ENCODE measurements at regions not wholly inside any gene's neighbourhood (a gene's known extent, or its start where the extent isn't known, plus 50 kb on each side); places are given as distances from the start of the nearest gene placed in this dataset.

GRCh38 chr13:97712770-97713169 lies 240.7 kb upstream of the IPO5 start:
- no peak for ATAC-seq
- TF ChIP-seq POLR2AphosphoS5 (IDR thresholded peaks at IDR 0.05) (no peak), POLR2A (IDR thresholded peaks at IDR 0.05) (no peak), EP300 (IDR thresholded peaks at IDR 0.05) (no peak)
- TF ChIP-seq, protein P1, sequence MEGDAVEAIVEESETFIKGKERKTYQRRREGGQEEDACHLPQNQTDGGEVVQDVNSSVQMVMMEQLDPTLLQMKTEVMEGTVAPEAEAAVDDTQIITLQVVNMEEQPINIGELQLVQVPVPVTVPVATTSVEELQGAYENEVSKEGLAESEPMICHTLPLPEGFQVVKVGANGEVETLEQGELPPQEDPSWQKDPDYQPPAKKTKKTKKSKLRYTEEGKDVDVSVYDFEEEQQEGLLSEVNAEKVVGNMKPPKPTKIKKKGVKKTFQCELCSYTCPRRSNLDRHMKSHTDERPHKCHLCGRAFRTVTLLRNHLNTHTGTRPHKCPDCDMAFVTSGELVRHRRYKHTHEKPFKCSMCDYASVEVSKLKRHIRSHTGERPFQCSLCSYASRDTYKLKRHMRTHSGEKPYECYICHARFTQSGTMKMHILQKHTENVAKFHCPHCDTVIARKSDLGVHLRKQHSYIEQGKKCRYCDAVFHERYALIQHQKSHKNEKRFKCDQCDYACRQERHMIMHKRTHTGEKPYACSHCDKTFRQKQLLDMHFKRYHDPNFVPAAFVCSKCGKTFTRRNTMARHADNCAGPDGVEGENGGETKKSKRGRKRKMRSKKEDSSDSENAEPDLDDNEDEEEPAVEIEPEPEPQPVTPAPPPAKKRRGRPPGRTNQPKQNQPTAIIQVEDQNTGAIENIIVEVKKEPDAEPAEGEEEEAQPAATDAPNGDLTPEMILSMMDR (IDR thresholded peaks at IDR 0.05), result no peak
- peaks cover 0 to 14% (median 0%) of the 10 kb centered on the region in 3 donors for H3K9me3 ChIP-seq
- no peaks in the 10 kb centered on the region for H3K36me3 ChIP-seq
- no peak overlapping the region for H3K27ac ChIP-seq
- 75 to 90% methylated on average over 1 of the region's 1 CpG for WGBS, 2 donors (ENCODE audit: low coverage in 1 of 2)
- no peaks in the 10 kb centered on the region for H3K4me1 ChIP-seq
- no peak overlapping the region for H3K4me3 ChIP-seq
- no peaks in the 10 kb centered on the region for H3K27me3 ChIP-seq

GRCh38 chr13:97715763-97716162 lies 237.7 kb upstream of the IPO5 start:
- ATAC-seq, result no peak
- Histone ChIP-seq H3K27me3 (no peaks in the 10 kb centered on the region), H3K27ac (no peak overlapping the region), H3K36me3 (no peaks in the 10 kb centered on the region), H3K4me1 (no peaks in the 10 kb centered on the region), H3K4me3 (no peak overlapping the region), H3K9me3 (peaks cover 0 to 14% (median 0%) of the 10 kb centered on the region in 3 donors)
- TF ChIP-seq, protein P1 (IDR thresholded peaks at IDR 0.05), result no peak
- TF ChIP-seq EP300 (IDR thresholded peaks at IDR 0.05) (no peak), POLR2A (IDR thresholded peaks at IDR 0.05) (no peak), POLR2AphosphoS5 (IDR thresholded peaks at IDR 0.05) (no peak)

GRCh38 chr13:97716746-97717145 lies 236.7 kb upstream of the IPO5 start:
- no peaks in the 10 kb centered on the region for H3K4me1 ChIP-seq
- no peak for ATAC-seq
- no peaks in the 10 kb centered on the region for H3K27me3 ChIP-seq
- no peaks in the 10 kb centered on the region for H3K36me3 ChIP-seq
- H3K27ac ChIP-seq, result no peak overlapping the region
- H3K9me3 ChIP-seq, result peaks cover 0 to 14% (median 0%) of the 10 kb centered on the region in 3 donors
- no peak for TF ChIP-seq EP300 (IDR thresholded peaks at IDR 0.05)
- WGBS, 2 donors (ENCODE audit: low coverage in 1 of 2), result 66 to 80% methylated on average over 1 to 2 of the region's 2 CpGs
- H3K4me3 ChIP-seq, result no peak overlapping the region

DNA sequence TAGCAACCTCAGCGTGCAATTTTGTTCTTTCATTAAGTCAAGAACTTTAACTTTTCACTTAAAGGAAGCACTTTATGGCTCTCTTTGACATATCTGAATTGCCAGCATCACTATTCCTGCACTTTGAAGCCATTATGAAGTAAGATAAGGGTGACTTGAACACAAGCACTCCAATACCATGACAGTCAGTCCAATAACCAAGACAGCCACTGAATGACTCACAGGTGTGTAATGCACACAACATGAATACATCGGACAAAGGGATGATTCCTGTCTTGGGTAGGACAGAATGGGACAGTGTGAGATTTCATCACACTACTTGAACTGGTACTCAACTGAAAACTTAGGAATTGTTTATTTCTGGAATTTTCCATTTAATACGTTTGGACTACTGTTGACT lies 233.7 kb upstream of the IPO5 start:
- no peaks in the 10 kb centered on the region for H3K36me3 ChIP-seq
- H3K9me3 ChIP-seq, result no peaks in the 10 kb centered on the region
- no peak for TF ChIP-seq POLR2A (IDR thresholded peaks at IDR 0.05)
- TF ChIP-seq EP300 (IDR thresholded peaks at IDR 0.05), result no peak
- no peak for TF ChIP-seq POLR2AphosphoS5 (IDR thresholded peaks at IDR 0.05)
- TF ChIP-seq, protein P1 (IDR thresholded peaks at IDR 0.05), result no peak
- H3K27me3 ChIP-seq, result no peaks in the 10 kb centered on the region
- no peak overlapping the region for H3K27ac ChIP-seq
- 76 to 100% methylated on average over 1 to 3 of the region's 3 CpGs for WGBS, 2 donors (ENCODE audit: low coverage in 1 of 2)
- ATAC-seq, result no peak
- H3K4me3 ChIP-seq, result no peak overlapping the region
- no peaks in the 10 kb centered on the region for H3K4me1 ChIP-seq

- Histone ChIP-seq H3K9me3 (no peaks in the 10 kb centered on the region), H3K27me3 (no peaks in the 10 kb centered on the region), H3K4me3 (no peak overlapping the region), H3K36me3 (no peaks in the 10 kb centered on the region), H3K27ac (no peak overlapping the region), H3K4me1 (no peaks in the 10 kb centered on the region)
- ATAC-seq, result no peak
- WGBS, 2 donors (ENCODE audit: low coverage in 1 of 2), result 81 to 92% methylated on average over 3 to 4 of the region's 4 CpGs
- TF ChIP-seq, protein P1 (IDR thresholded peaks at IDR 0.05), result no peak
- no peak for TF ChIP-seq POLR2A (IDR thresholded peaks at IDR 0.05)
- TF ChIP-seq POLR2AphosphoS5 (IDR thresholded peaks at IDR 0.05), result no peak
- TF ChIP-seq EP300 (IDR thresholded peaks at IDR 0.05), result no peak
Measured at GRCh38 chr13:97720896-97721295, 232.6 kb upstream of the IPO5 start.
